ENCODE measurements at regions not wholly inside any gene's neighbourhood (a gene's known extent, or its start where the extent isn't known, plus 50 kb on each side); places are given as distances from the start of the nearest gene placed in this dataset.

GRCh38 chr10:20970044-20970443 lies 72.9 kb upstream of the NEBL start:
- TF ChIP-seq EZH2 (IDR thresholded peaks at IDR 0.05; ENCODE audit: low read length, missing control alignments): no peak
- TF ChIP-seq, protein P1, sequence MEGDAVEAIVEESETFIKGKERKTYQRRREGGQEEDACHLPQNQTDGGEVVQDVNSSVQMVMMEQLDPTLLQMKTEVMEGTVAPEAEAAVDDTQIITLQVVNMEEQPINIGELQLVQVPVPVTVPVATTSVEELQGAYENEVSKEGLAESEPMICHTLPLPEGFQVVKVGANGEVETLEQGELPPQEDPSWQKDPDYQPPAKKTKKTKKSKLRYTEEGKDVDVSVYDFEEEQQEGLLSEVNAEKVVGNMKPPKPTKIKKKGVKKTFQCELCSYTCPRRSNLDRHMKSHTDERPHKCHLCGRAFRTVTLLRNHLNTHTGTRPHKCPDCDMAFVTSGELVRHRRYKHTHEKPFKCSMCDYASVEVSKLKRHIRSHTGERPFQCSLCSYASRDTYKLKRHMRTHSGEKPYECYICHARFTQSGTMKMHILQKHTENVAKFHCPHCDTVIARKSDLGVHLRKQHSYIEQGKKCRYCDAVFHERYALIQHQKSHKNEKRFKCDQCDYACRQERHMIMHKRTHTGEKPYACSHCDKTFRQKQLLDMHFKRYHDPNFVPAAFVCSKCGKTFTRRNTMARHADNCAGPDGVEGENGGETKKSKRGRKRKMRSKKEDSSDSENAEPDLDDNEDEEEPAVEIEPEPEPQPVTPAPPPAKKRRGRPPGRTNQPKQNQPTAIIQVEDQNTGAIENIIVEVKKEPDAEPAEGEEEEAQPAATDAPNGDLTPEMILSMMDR (conservative IDR thresholded peaks at IDR 0.05 in 1 of 2, IDR thresholded peaks at IDR 0.05 in 1 of 2; ENCODE audit: low read depth in 1 of 2, low read length in 2 of 2): no peak
